Neural cell (in vitro differentiated cells): ENCODE measurements at regions not wholly inside any gene's neighbourhood (a gene's known extent, or its start where the extent isn't known, plus 50 kb on each side); places are given as distances from the start of the nearest gene placed in this dataset.
"Not testable (repeated sequence)": the region's sequence is repeated elsewhere in the genome, so short reads cannot be mapped to it uniquely, and the experiment has no call there.

Experiments used
- H2AFZ ChIP-seq: fragments of 200-600, 300-800 bp; sonication (generic), shearing (Covaris generic); 2 replicates; pipeline ENCODE4 v1.6.0; 2014; ENCODE audit warnings: low read depth, mild to moderate bottlenecking, antibody characterized with exemption, low read length, moderate library complexity
- H3F3A ChIP-seq: fragments of 200-600 bp; shearing (Covaris generic); 2 replicates; pipeline ENCODE4 v1.6.1; 2016; ENCODE audit warnings: mild to moderate bottlenecking, moderate library complexity, mixed read lengths, antibody characterized with exemption, low read length; ENCODE audit not compliant: insufficient read depth, poor library complexity, severe bottlenecking
- H3K27ac ChIP-seq: fragments of 200-600, 300-800 bp; sonication (generic), shearing (Covaris generic); 2 replicates; pipeline ENCODE4 v1.5.1; 2014; ENCODE audit warnings: mild to moderate bottlenecking, low read length, moderate library complexity
- H3K27me3 ChIP-seq: fragments of 300-800, 200-600 bp; sonication (generic), shearing (Covaris generic); 2 replicates; pipeline ENCODE4 v1.6.0; 2014; ENCODE audit warnings: mild to moderate bottlenecking, low read depth, low read length, moderate library complexity; ENCODE audit not compliant: insufficient read depth
- H3K36me3 ChIP-seq: fragments of 300-800, 200-600 bp; sonication (generic), shearing (Covaris generic); 2 replicates; pipeline ENCODE4 v1.5.1; 2014; ENCODE audit warnings: mild to moderate bottlenecking, antibody characterized with exemption, low read length, moderate library complexity; ENCODE audit not compliant: insufficient read depth
- H3K4me2 ChIP-seq: fragments of 300-800, 200-600 bp; sonication (generic), shearing (Covaris generic); 2 replicates; pipeline ENCODE4 v1.6.0; 2014; ENCODE audit warnings: mild to moderate bottlenecking, low read length
- H3K4me3 ChIP-seq: fragments of 300-800, 200-600 bp; sonication (generic), shearing (Covaris generic); 2 replicates; pipeline ENCODE4 v1.5.1; 2014; ENCODE audit warnings: mild to moderate bottlenecking, low read length, moderate library complexity
- H3K79me2 ChIP-seq: fragments of 200-600 bp; shearing (Covaris generic); replicated peaks from 2 replicates; pipeline ENCODE4 v1.6.0; 2014; ENCODE audit warnings: mild to moderate bottlenecking, low read length, moderate library complexity; ENCODE audit not compliant: insufficient read depth
- H3K9ac ChIP-seq: fragments of 300-800, 200-600 bp; sonication (generic), shearing (Covaris generic); 2 replicates; pipeline ENCODE4 v1.6.1; 2016; ENCODE audit warnings: mild to moderate bottlenecking, low read length, mixed read lengths
- H3K9me2 ChIP-seq: fragments of 200-600 bp; shearing (Covaris generic); 2 replicates; pipeline ENCODE4 v1.6.1; 2016; ENCODE audit warnings: mild to moderate bottlenecking, low read length, mixed read lengths; ENCODE audit not compliant: insufficient read depth
- H3K9me3 ChIP-seq: fragments of 200-600, 300-800 bp; sonication (generic), shearing (Covaris generic); 2 replicates; pipeline ENCODE4 v1.6.1; 2016; ENCODE audit warnings: mild to moderate bottlenecking, mixed run types, low read length, moderate library complexity, mixed read lengths
- H4K20me1 ChIP-seq: fragments of 200-600 bp; shearing (Covaris generic); 2 replicates; pipeline ENCODE4 v1.6.1; 2016; ENCODE audit warnings: mild to moderate bottlenecking, mixed run types; ENCODE audit not compliant: insufficient read depth
- CTCF ChIP-seq: fragments of 450-650 bp; IDR thresholded peaks from 2 replicates; pipeline ENCODE4 v1.5.1; 2014; ENCODE audit warnings: antibody characterized with exemption, mild to moderate bottlenecking, moderate library complexity; ENCODE audit not compliant: poor library complexity, severe bottlenecking
- EP300 ChIP-seq: fragments of 450-650 bp; conservative IDR thresholded peaks from 2 replicates; pipeline ENCODE4 v1.6.1; 2014; ENCODE audit warnings: antibody characterized with exemption, mild to moderate bottlenecking, moderate library complexity; ENCODE audit not compliant: poor library complexity, severe bottlenecking
- EZH2 ChIP-seq: fragments of 200-600, 300-800 bp; shearing (Covaris generic), sonication (generic); IDR thresholded peaks from 2 replicates; pipeline ENCODE4 v1.6.1; 2014; ENCODE audit warnings: antibody characterized with exemption, low read length, borderline replicate concordance, mild to moderate bottlenecking; ENCODE audit not compliant: insufficient read depth, poor library complexity, severe bottlenecking
- MXI1 ChIP-seq: fragments of 450-650 bp; conservative IDR thresholded peaks from 2 replicates; pipeline ENCODE4 v1.6.1; 2014; ENCODE audit warnings: antibody characterized with exemption, mild to moderate bottlenecking; ENCODE audit not compliant: poor library complexity, severe bottlenecking
- POLR2AphosphoS5 ChIP-seq: IDR thresholded peaks from 2 replicates; pipeline ENCODE4 v1.6.1; 2012
- RAD21 ChIP-seq: fragments of 450-650 bp; conservative IDR thresholded peaks from 2 replicates; pipeline ENCODE4 v1.6.1; 2014; ENCODE audit warnings: antibody characterized with exemption, mild to moderate bottlenecking, moderate library complexity
- REST ChIP-seq: IDR thresholded peaks from 2 replicates; pipeline ENCODE4 v1.6.1; 2012; ENCODE audit warnings: borderline replicate concordance
- SMC3 ChIP-seq: fragments of 450-650 bp; conservative IDR thresholded peaks from 2 replicates; pipeline ENCODE4 v1.6.1; 2014; ENCODE audit warnings: antibody characterized with exemption, mild to moderate bottlenecking, moderate library complexity; ENCODE audit not compliant: poor library complexity
- TAF1 ChIP-seq: IDR thresholded peaks from 2 replicates; pipeline ENCODE4 v1.6.1; 2012; ENCODE audit warnings: low read depth

- no peak for TF ChIP-seq CTCF
- H3K9me2 ChIP-seq = no peaks in the 10 kb centered on the region
- no peak overlapping the region for H3K27ac ChIP-seq
- no peak overlapping the region for H3K4me2 ChIP-seq
- no peaks in the 10 kb centered on the region for H3F3A ChIP-seq
- no peaks in the 10 kb centered on the region for H4K20me1 ChIP-seq
- H3K9me3 ChIP-seq = no peaks in the 10 kb centered on the region
- no peaks in the 10 kb centered on the region for H3K36me3 ChIP-seq
- H2AFZ ChIP-seq = no peak overlapping the region
- H3K79me2 ChIP-seq = no peaks in the 10 kb centered on the region
- no peaks in the 10 kb centered on the region for H3K27me3 ChIP-seq
- no peak overlapping the region for H3K9ac ChIP-seq
- no peak overlapping the region for H3K4me3 ChIP-seq
Observed at GRCh38 chr18:30439174-30439573, 603.4 kb downstream of the DSC3 start.

GRCh38 chr18:30432349-30432748, 610.2 kb downstream of the DSC3 start:
- H3K27me3 ChIP-seq = no peaks in the 10 kb centered on the region
- no peak overlapping the region for H3K4me2 ChIP-seq
- no peak overlapping the region for H3K4me3 ChIP-seq
- H3K36me3 ChIP-seq = no peaks in the 10 kb centered on the region
- H3K9ac ChIP-seq = no peak overlapping the region
- H3K27ac ChIP-seq = no peak overlapping the region
- H3K9me2 ChIP-seq = no peaks in the 10 kb centered on the region
- no peak overlapping the region for H2AFZ ChIP-seq
- TF ChIP-seq CTCF = no peak
- TF ChIP-seq EP300 = peak; percentile 67
- peak; percentile 68 for TF ChIP-seq POLR2AphosphoS5
- no peaks in the 10 kb centered on the region for H3K79me2 ChIP-seq
- H3K9me3 ChIP-seq = no peaks in the 10 kb centered on the region
- H4K20me1 ChIP-seq = no peaks in the 10 kb centered on the region
- no peaks in the 10 kb centered on the region for H3F3A ChIP-seq

- H3K79me2 ChIP-seq, H3K4me3 ChIP-seq, H2AFZ ChIP-seq, H3K27me3 ChIP-seq, H3K4me2 ChIP-seq, H3K9ac ChIP-seq, H3K9me2 ChIP-seq, H3K9me3 ChIP-seq, H4K20me1 ChIP-seq, H3K27ac ChIP-seq, H3K36me3 ChIP-seq, H3F3A ChIP-seq: not testable (repeated sequence)
Observed at GRCh38 chr18:30419399-30419798, 623.1 kb downstream of the DSC3 start.

GRCh38 chr18:30415903-30416302, 626.6 kb downstream of the DSC3 start:
- H4K20me1 ChIP-seq = no peaks in the 10 kb centered on the region
- H3K9ac ChIP-seq = no peak overlapping the region
- no peaks in the 10 kb centered on the region for H3K36me3 ChIP-seq
- H2AFZ ChIP-seq = no peak overlapping the region
- H3K79me2 ChIP-seq = no peaks in the 10 kb centered on the region
- H3K4me3 ChIP-seq = no peak overlapping the region
- no peak overlapping the region for H3K27ac ChIP-seq
- no peaks in the 10 kb centered on the region for H3K9me3 ChIP-seq
- no peaks in the 10 kb centered on the region for H3K27me3 ChIP-seq
- no peaks in the 10 kb centered on the region for H3F3A ChIP-seq
- no peak overlapping the region for H3K4me2 ChIP-seq
- H3K9me2 ChIP-seq = no peaks in the 10 kb centered on the region
- TF ChIP-seq TAF1 = no peak
- TF ChIP-seq EZH2 = no peak
- TF ChIP-seq SMC3 = no peak
- no peak for TF ChIP-seq CTCF
- TF ChIP-seq RAD21 = no peak
- no peak for TF ChIP-seq MXI1
- no peak for TF ChIP-seq EP300
- no peak for TF ChIP-seq POLR2AphosphoS5
- TF ChIP-seq REST = no peak
